Embryonic facial prominence (tissue), 1 donor: ENCODE measurements at regions not wholly inside any gene's neighbourhood (a gene's known extent, or its start where the extent isn't known, plus 50 kb on each side); places are given as distances from the start of the nearest gene placed in this dataset.
"Not testable (repeated sequence)": the region's sequence is repeated elsewhere in the genome, so short reads cannot be mapped to it uniquely, and the experiment has no call there.

Experiments used
- DNase-seq: peaks from one replicate; pipeline ENCODE4 v3.0.0-alpha.2; 2016; ENCODE audit errors: extremely low spot score

GRCh38 chr9:97103613-97104383 lies 64.9 kb upstream of the CTSV start:
- not testable (repeated sequence) for DNase-seq

GRCh38 chr9:97099540-97099939 lies 60.6 kb upstream of the CTSV start:
- DNase-seq: not testable (repeated sequence)

DNA sequence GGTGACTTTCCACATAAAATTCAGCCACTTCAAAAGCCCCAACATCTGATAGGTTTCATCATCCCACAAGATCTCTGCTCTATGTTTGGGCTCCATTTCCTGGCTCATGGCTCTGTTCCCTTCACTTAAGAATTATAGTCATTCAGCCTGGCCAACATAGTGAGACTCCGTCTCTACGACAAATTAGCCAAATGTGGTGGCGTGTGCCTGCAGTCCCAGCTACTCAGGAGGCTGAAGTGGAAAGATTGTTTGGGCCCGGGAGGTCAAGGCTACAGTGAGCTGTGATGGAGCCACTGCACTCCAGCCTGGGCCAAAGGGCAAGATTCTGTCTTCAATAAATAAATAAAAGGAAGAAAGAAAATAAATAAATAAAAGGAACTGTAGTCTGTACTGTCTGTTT lies 57.9 kb upstream of the CTSV start:
- DNase-seq: no peak

- DNase-seq: not testable (repeated sequence)
Measured at GRCh38 chr9:97089361-97089760, 50.4 kb upstream of the CTSV start.
